G401.6 (cell line): ENCODE measurements at regions not wholly inside any gene's neighbourhood (a gene's known extent, or its start where the extent isn't known, plus 50 kb on each side); places are given as distances from the start of the nearest gene placed in this dataset.
"Not testable (repeated sequence)": the region's sequence is repeated elsewhere in the genome, so short reads cannot be mapped to it uniquely, and the experiment has no call there.

Source experiments
- FAIRE-seq: peaks from 2 replicates; lab custom pipeline; 2012; peaks lifted over from hg19 to GRCh38; lab: Jason Lieb, UNC

DNA sequence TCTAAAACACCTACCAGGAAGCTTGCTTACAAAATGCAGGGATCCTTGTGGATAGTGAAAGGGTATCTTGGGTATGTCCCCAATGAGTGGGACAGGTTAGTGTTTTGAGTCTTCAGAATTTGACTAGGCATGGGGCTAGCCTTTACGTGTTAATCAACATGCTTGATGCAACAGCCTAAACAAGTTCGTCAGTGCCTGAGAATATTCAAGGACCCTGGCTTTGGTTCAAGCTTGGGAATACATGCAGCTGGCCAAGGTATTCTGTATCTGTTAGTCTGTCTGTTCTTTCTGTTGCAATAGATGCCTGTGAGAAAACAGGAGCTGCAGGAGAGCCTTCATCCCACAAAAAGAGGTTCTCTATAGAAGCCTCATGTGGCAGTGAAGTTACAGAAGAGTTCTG, 149.5 kb downstream of the CCNG2 start:
- FAIRE-seq, result no peak

GRCh38 chr4:77308843-77309242, 151.8 kb downstream of the CCNG2 start:
- no peak for FAIRE-seq

GRCh38 chr4:77309496-77309895, 152.5 kb downstream of the CCNG2 start:
- no peak for FAIRE-seq

GRCh38 chr4:77310931-77311330, 153.9 kb downstream of the CCNG2 start:
- no peak for FAIRE-seq

- no peak for FAIRE-seq
These were observed 157.7 kb downstream of the CCNG2 start for GRCh38 chr4:77314697-77315096.

DNA sequence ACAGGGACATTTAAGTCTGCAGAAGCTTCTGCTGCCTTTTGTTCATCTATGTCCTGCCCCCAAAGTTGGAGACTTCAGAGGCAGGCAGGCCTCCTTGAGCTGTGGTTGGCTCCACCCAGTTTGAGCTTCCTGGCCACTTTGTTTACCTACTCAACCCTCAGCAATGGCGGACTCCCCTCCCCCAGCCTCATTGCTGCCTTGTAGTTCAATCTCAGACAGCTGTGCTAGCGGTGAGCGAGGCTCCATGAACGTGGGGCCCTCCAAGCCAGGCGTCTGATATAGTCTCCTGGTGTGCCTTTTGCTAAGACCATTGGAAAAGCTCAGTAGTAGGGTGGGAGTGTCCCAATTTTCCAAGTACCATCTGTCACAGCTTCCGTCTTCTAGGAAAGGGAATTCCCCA, 170.1 kb downstream of the CCNG2 start:
- no peak for FAIRE-seq

GRCh38 chr4:77332696-77333270, 175.8 kb downstream of the CCNG2 start:
- no peak for FAIRE-seq

- FAIRE-seq, result no peak
These were observed 179.6 kb downstream of the CCNG2 start for GRCh38 chr4:77336411-77337142.

- no peak for FAIRE-seq
These were observed 185.3 kb downstream of the CCNG2 start for GRCh38 chr4:77342170-77342810.

GRCh38 chr4:77344001-77344400, 187.0 kb downstream of the CCNG2 start:
- FAIRE-seq, result no peak

DNA sequence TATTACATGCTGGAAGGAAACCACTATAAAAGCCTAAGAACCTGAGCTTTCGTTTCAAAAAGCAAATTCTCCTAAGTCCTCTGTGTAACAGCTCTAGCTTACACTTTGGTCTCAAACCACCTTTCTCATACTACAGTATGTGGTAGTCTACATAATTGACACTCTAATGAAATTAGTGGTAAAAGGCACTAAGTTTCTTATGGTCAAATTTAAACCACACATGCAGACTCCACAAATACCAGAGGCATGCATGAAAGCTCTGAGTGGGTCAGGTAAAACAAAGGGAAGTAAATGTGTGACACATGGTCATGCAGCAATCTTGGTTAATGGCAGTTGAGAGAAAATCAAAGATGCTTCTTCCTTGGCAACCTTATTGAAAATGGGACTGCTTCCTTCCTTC, 187.8 kb downstream of the CCNG2 start:
- no peak for FAIRE-seq

GRCh38 chr4:77347351-77347966, 190.5 kb downstream of the CCNG2 start:
- FAIRE-seq, result no peak

DNA sequence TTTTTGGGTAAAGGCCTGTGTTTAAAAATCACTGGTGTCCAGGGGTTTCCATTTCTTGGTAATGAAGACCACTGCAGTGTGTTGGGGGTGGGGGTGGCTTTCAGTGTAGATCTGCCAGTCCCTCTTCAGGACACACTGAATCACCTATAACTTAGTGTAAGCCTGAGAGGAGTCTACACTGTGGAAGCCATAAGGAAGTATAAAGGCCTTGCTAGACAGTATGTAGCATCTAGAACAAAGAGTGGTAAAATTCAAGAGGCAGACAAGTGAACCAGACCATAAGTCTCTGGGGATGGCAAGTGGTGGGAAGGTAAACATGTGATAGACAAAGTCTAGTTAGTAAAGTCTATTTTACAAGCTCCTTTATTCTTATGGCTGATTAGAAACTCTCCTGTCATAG, 191.8 kb downstream of the CCNG2 start:
- no peak for FAIRE-seq

DNA sequence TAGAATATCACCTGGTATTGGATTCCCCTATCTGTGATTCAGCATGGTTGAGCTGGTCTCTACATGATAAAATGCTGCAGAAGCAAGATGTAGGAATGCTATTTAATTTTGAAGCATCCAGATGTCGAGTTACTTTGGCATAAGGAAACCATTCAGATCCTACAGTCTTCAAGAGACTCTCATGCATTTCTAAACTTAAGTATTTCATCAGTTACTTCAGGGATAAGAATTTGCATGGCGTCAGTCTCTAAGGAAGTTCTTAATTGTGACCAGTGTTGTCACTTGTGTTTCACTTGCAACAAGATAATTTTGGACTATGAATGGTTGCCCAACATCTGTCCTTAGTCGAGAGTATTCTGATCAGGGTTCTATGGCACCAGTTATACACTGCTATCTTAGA, 192.4 kb downstream of the CCNG2 start:
- no peak for FAIRE-seq

DNA sequence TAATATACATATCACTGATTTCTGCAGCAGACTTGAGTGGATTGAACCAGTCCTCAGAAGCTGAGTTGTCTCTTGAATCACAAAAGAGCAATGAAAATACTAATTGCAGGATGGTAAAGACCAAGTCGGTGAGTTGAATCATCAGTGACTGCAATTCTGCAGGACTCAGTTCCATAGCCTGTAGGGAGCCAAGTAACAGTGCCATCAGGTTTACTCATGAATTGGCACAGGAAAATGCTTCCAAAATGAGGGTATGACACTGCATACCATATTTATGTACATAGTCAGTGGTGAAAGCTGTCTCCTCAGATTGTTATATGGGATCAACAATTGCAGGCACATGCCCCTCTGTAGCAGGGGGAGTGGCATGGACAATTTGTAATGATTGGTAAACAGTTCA, 192.8 kb downstream of the CCNG2 start:
- no peak for FAIRE-seq

- no peak for FAIRE-seq
These were observed 195.2 kb downstream of the CCNG2 start for GRCh38 chr4:77352192-77352591.

DNA sequence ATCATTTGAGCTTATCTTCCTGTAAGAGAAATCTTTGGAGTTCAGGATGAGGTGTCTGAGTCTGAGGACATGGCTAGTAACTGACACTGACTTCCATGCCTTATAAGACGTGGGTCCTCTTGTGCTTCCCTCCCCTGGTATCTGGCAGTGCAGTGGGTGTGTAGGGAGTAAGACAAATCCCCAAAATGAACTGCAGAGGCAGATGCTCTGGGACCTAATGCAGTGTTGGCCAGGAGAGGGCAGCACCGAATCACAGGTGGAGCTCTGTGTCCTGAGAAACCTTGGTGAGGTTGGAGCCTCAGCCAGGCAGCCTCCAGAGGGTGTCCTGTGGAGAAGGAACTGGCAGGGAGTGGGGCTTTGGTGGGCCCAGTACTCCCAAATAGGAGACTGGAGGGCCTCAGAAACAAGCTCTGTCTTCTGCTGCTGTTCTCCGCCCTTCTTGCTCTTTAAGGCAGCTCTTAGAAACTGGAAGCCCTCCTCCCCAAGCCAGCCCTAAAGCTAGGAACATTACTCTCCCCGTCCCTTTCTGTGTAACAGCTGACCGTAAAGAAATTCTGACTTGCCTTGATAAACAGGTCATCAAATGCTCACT, 196.8 kb downstream of the CCNG2 start:
- peak; percentile 60 for FAIRE-seq

- FAIRE-seq, result no peak
These were observed 197.5 kb downstream of the CCNG2 start for GRCh38 chr4:77354550-77354949.

DNA sequence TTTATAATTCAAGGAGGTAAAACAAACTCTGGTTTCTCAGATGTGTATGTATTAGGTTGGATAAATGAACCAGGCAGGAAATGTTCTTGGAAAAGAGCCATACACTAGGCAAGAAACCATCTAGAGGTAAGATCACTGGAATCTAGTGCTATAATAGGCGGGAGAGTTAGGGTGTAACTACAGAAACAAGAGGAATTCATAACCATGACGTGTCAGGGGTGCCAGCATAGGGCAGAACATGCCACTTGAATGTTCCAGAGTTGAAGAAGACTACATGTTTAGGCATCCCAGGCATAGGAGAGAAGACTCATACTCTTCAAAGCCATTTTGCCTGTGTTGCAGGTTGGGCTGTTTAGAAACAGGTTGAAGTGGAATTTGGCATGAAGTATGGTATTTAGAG, 198.7 kb downstream of the CCNG2 start:
- no peak for FAIRE-seq

- no peak for FAIRE-seq
These were observed 201.4 kb downstream of the CCNG2 start for GRCh38 chr4:77358315-77358928.

- FAIRE-seq, result no peak
These were observed 203.4 kb downstream of the CCNG2 start for GRCh38 chr4:77360451-77360850.

- not testable (repeated sequence) for FAIRE-seq
These were observed 209.9 kb downstream of the CCNG2 start for GRCh38 chr4:77366876-77367275.

GRCh38 chr4:77367638-77368037, 210.6 kb downstream of the CCNG2 start:
- FAIRE-seq, result no peak
